ENCODE measurements at regions not wholly inside any gene's neighbourhood (a gene's known extent, or its start where the extent isn't known, plus 50 kb on each side); places are given as distances from the start of the nearest gene placed in this dataset.
A peak's percentile ranks its signal among the peaks of the same experiment; 100 is the strongest.

DNA sequence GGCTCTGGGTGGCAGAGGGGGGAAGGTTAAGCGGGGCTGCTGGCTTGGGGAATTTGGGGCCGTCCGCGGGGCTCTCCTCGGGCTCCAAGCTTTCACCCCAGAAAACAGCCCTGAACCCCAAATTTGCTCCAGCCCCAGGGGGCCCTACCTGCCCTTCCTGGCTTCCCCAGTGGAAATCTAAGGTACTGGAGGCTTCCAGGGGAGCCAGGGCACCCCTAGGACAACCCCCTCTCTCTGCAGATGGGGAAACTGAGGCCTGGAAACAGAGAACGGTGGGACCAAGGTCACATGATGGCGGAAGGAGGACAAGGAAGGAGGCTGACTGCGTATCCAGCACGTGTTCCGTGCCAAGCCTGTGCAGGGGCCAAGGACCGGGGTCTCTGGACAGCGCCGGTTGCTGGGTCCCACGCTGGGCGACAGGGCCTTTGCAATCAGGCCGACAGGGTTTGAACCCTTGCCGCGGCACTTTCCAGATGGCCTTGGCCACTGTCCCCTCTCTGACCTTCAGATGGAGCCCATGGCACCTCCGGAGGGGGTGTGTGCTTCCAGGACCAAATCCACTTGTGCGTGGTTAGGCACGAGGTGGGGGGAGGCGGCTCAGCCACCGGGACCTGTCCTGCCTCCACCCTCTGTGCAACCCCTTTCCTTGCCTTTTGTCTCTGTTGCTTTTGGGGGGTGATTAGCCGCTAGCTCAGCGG lies 183.1 kb downstream of the C9orf50 start:
- CTCF ChIA-PET (ENCODE audit: partially characterized antibody): interaction anchor here (0.9 to 2.1 kb wide), 4 partner anchors 10 to 187 kb away, joined by 3 to 7 read pairs (median 4); partner anchors contain the start of gene NTMT1
- TF ChIP-seq RBBP5 (IDR thresholded peaks at IDR 0.05; ENCODE audit: borderline replicate concordance, low read depth, low read length) (no peak), EZH2 (IDR thresholded peaks at IDR 0.05; ENCODE audit: low read depth, low read length, severe bottlenecking) (peak; percentile 41), SUZ12 (IDR thresholded peaks at IDR 0.05; ENCODE audit: low read length) (peak; percentile 70), CREB1 (IDR thresholded peaks at IDR 0.05) (no peak), KDM4A (IDR thresholded peaks at IDR 0.05; ENCODE audit: low read depth, low read length, severe bottlenecking) (no peak), POLR2A (IDR thresholded peaks at IDR 0.05; ENCODE audit: control extremely low read depth in 1 of 2, low read depth in 2 of 2, low read length in 2 of 2) (no peak), ASH2L (IDR thresholded peaks at IDR 0.05; ENCODE audit: low read length) (no peak), KDM5A (IDR thresholded peaks at IDR 0.05; ENCODE audit: low read length) (no peak), CEBPB (IDR thresholded peaks at IDR 0.05; ENCODE audit: low read depth, low read length) (no peak), FOSL1 (IDR thresholded peaks at IDR 0.05; ENCODE audit: insufficient read depth, low read depth, low read length) (no peak)
- TF ChIP-seq, protein P1, sequence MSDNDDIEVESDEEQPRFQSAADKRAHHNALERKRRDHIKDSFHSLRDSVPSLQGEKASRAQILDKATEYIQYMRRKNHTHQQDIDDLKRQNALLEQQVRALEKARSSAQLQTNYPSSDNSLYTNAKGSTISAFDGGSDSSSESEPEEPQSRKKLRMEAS (IDR thresholded peaks at IDR 0.05): peak; percentile 79

More for the DNA sequence above, 183.1 kb downstream of the C9orf50 start:
- H2AK5ac ChIP-seq (ENCODE audit: low read depth, low read length): no peak overlapping the region
- H3K4me1 ChIP-seq (replicated peaks in 1 of 4; ENCODE audit: control insufficient read depth in 3 of 4, insufficient read depth in 4 of 4, low read length in 3 of 4): peaks cover 5 to 22% (median 17%) of the 10 kb centered on the region in 4 experiments
- H3K4me3 ChIP-seq (ENCODE audit: extremely low read depth in 1 of 4, insufficient read depth in 2 of 4, low read depth in 3 of 4, low read length in 4 of 4): peak overlapping the region; percentile 23 to 57 (median 38)
- DNase-seq (ENCODE audit: low read depth in 1 of 2, low spot score in 2 of 2): no peak
- H3K9ac ChIP-seq (replicated peaks in 1 of 4; ENCODE audit: extremely low read depth in 1 of 4, low read depth in 3 of 4, low read length in 3 of 4): no peak overlapping the region
- H3K27ac ChIP-seq (ENCODE audit: low read depth, low read length): no peak overlapping the region
- H3K79me1 ChIP-seq (ENCODE audit: low read depth, low read length): no peaks in the 10 kb centered on the region
- peak overlapping the region; percentile 91 to 95 for H3K4me2 ChIP-seq (ENCODE audit: insufficient read depth in 1 of 2, low read depth in 2 of 2, low read length in 2 of 2)
- H2BK5ac ChIP-seq (ENCODE audit: low read depth, low read length): peak overlapping the region; percentile 44; the same call in 1 of the 2 replicates
- H2BK120ac ChIP-seq (replicated peaks; ENCODE audit: low read depth, low read length): no peak overlapping the region
- peak overlapping the region; percentile 77; the same call in 1 of the 2 replicates for H2BK20ac ChIP-seq (ENCODE audit: low read length)
- no peaks in the 10 kb centered on the region for H3K79me2 ChIP-seq (ENCODE audit: control insufficient read depth in 1 of 2, insufficient read depth in 2 of 2, low read length in 2 of 2)
- H3K18ac ChIP-seq (ENCODE audit: extremely low read depth, low read length): peak overlapping the region; percentile 64
- POLR2A ChIA-PET (ENCODE audit: partially characterized antibody): interaction anchor here (0.9 to 1.7 kb wide), 5 partner anchors 18 to 260 kb away, joined by 3 to 6 read pairs (median 4); partner anchors contain the start of gene IER5L
- H3K36me3 ChIP-seq (ENCODE audit: control insufficient read depth in 2 of 4, insufficient read depth in 4 of 4, low read length in 3 of 4): no peaks in the 10 kb centered on the region
- no peaks in the 10 kb centered on the region; a peak in 1 of 4 replicates for H3K9me3 ChIP-seq (ENCODE audit: insufficient read depth in 2 of 2, low read depth in 1 of 2, low read length in 1 of 2)
- peak overlapping the region; percentile 92; the same call in 1 of the 2 replicates for H2BK15ac ChIP-seq (ENCODE audit: low read length)
- H3K27me3 ChIP-seq (replicated peaks in 1 of 4; ENCODE audit: control insufficient read depth in 3 of 4, extremely low read depth in 1 of 4, insufficient read depth in 3 of 4, low read length in 3 of 4): peaks cover 28 to 63% (median 58%) of the 10 kb centered on the region in 4 experiments
- H3K14ac ChIP-seq (ENCODE audit: insufficient read length): no peak overlapping the region
- H4K91ac ChIP-seq (replicated peaks; ENCODE audit: insufficient read length, low read length): peak overlapping the region; percentile 53
- H3K23ac ChIP-seq (ENCODE audit: insufficient read length): no peak overlapping the region
- no peak overlapping the region for H2AFZ ChIP-seq (ENCODE audit: low read length)
- peak overlapping the region; percentile 19 for H3K4ac ChIP-seq (replicated peaks; ENCODE audit: insufficient read length, low read depth, low read length)
- H3K56ac ChIP-seq (replicated peaks; ENCODE audit: insufficient read length, low read depth, low read length): no peak overlapping the region
- H4K8ac ChIP-seq (ENCODE audit: extremely low read depth, insufficient read depth, low read length): peak overlapping the region; percentile 22; the same call in 1 of the 2 replicates
- H4K5ac ChIP-seq (ENCODE audit: insufficient read length, low read depth, low read length): no peak overlapping the region
- 18% methylated on average over 23 of the region's 25 CpGs; no CpG with 5 or more reads in 1 of the 2 experiments for WGBS, 2 experiments (ENCODE audit: extremely low coverage in 1 of 2, insufficient coverage in 1 of 2, insufficient read length in 1 of 2, insufficient replicate concordance in 2 of 2, low coverage in 1 of 2, low lambda C conversion rate in 2 of 2, missing lambda C conversion rate in 1 of 2)
- peaks cover 0 to 3% of the 10 kb centered on the region in 2 experiments for H4K20me1 ChIP-seq (replicated peaks in 1 of 2; ENCODE audit: control insufficient read depth in 1 of 2, insufficient read depth in 2 of 2, low read length in 2 of 2)
- H2BK12ac ChIP-seq (ENCODE audit: low read depth, low read length): peak overlapping the region; percentile 90; the same call in 1 of the 2 replicates
- peaks cover 12% of the 10 kb centered on the region; the same call in 1 of the 2 replicates for H3K23me2 ChIP-seq (ENCODE audit: low read depth, low read length)
- no peak for FAIRE-seq
